ENCODE measurements at regions not wholly inside any gene's neighbourhood (a gene's known extent, or its start where the extent isn't known, plus 50 kb on each side); places are given as distances from the start of the nearest gene placed in this dataset.
"Not testable (repeated sequence)": the region's sequence is repeated elsewhere in the genome, so short reads cannot be mapped to it uniquely, and the experiment has no call there.

- Histone ChIP-seq H3K9me3 (no peaks in the 10 kb centered on the region), H3K4me1 (no peaks in the 10 kb centered on the region), H3K27me3 (replicated peaks; ENCODE audit: control insufficient read depth, insufficient read depth, low read length) (no peaks in the 10 kb centered on the region), H3K36me3 (ENCODE audit: control insufficient read depth, insufficient read depth, low read length) (no peaks in the 10 kb centered on the region), H3K4me3 (ENCODE audit: low read depth, low read length) (no peak overlapping the region)
- DNase-seq, result no peak
- Mint-ChIP-seq H3K9me3 (ENCODE audit: unreplicated experiment) (no peaks in the 10 kb centered on the region), H3K4me3 (ENCODE audit: unreplicated experiment) (no peak overlapping the region), H3K27ac (ENCODE audit: unreplicated experiment) (no peak overlapping the region), H3K27me3 (ENCODE audit: insufficient read depth, unreplicated experiment) (peaks cover 9% of the 10 kb centered on the region), H3K4me1 (ENCODE audit: low read depth, unreplicated experiment) (no peaks in the 10 kb centered on the region), H3K36me3 (ENCODE audit: insufficient read depth, unreplicated experiment) (no peaks in the 10 kb centered on the region)
- ChIA-PET POLR2A (no interaction called here), CTCF (no interaction called here)
- TF ChIP-seq, protein P1, sequence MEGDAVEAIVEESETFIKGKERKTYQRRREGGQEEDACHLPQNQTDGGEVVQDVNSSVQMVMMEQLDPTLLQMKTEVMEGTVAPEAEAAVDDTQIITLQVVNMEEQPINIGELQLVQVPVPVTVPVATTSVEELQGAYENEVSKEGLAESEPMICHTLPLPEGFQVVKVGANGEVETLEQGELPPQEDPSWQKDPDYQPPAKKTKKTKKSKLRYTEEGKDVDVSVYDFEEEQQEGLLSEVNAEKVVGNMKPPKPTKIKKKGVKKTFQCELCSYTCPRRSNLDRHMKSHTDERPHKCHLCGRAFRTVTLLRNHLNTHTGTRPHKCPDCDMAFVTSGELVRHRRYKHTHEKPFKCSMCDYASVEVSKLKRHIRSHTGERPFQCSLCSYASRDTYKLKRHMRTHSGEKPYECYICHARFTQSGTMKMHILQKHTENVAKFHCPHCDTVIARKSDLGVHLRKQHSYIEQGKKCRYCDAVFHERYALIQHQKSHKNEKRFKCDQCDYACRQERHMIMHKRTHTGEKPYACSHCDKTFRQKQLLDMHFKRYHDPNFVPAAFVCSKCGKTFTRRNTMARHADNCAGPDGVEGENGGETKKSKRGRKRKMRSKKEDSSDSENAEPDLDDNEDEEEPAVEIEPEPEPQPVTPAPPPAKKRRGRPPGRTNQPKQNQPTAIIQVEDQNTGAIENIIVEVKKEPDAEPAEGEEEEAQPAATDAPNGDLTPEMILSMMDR (IDR thresholded peaks at IDR 0.05; ENCODE audit: insufficient read depth in 1 of 2, low read depth in 1 of 2, low read length in 1 of 2, severe bottlenecking in 1 of 2, unreplicated experiment in 1 of 2), result no peak
- no TSS peak for BruUV-seq (replicated peaks)
- intact Hi-C loops (cut with micrococcal nuclease; ENCODE audit: unreplicated experiment), result loop anchor here (10.0 kb wide), 1 partner anchor 89 kb away; no protein-coding TSS in a partner anchor
Observed at GRCh38 chr21:27033471-27033870, 66.6 kb upstream of the ADAMTS5 start.

DNA sequence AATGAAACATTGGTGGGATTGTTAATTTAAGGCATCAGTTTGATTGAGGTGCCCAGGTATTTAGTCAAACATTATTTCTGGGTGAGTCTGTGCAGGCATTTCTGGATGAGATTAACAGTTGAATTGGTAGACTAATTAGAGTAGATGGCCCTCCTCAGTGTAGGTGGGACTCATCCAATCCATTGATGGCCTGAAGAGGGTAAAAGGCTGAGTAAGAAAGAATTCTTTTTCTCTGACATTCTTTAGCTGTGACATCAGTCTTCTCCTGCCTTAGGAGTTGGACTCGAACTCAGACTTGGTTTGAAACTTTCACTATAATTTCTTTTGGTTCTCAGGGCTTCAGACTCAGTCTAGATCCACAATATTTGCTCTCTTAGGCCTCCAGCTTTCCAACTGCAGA lies 59.6 kb upstream of the ADAMTS5 start:
- Mint-ChIP-seq H3K27me3 (ENCODE audit: insufficient read depth, unreplicated experiment) (no peaks in the 10 kb centered on the region), H3K4me3 (ENCODE audit: unreplicated experiment) (no peak overlapping the region), H3K4me1 (ENCODE audit: low read depth, unreplicated experiment) (no peaks in the 10 kb centered on the region), H3K27ac (ENCODE audit: unreplicated experiment) (no peak overlapping the region), H3K9me3 (ENCODE audit: unreplicated experiment) (no peaks in the 10 kb centered on the region), H3K36me3 (ENCODE audit: insufficient read depth, unreplicated experiment) (no peaks in the 10 kb centered on the region)
- no peak for DNase-seq
- Histone ChIP-seq H3K4me3 (ENCODE audit: low read depth, low read length) (no peak overlapping the region), H3K9me3 (no peaks in the 10 kb centered on the region; the same call in 1 of the 2 replicates), H3K27me3 (replicated peaks; ENCODE audit: control insufficient read depth, insufficient read depth, low read length) (no peaks in the 10 kb centered on the region), H3K36me3 (ENCODE audit: control insufficient read depth, insufficient read depth, low read length) (no peaks in the 10 kb centered on the region), H3K4me1 (no peaks in the 10 kb centered on the region)
- no TSS peak for BruUV-seq (replicated peaks)
- TF ChIP-seq, protein P1 (IDR thresholded peaks at IDR 0.05; ENCODE audit: insufficient read depth in 1 of 2, low read depth in 1 of 2, low read length in 1 of 2, severe bottlenecking in 1 of 2, unreplicated experiment in 1 of 2), result no peak
- POLR2A ChIA-PET, result no interaction called here
- CTCF ChIA-PET, result no interaction called here
- intact Hi-C loops (cut with micrococcal nuclease; ENCODE audit: unreplicated experiment), result no loop called here

GRCh38 chr21:27025708-27026107 lies 58.8 kb upstream of the ADAMTS5 start:
- H3K36me3 ChIP-seq (ENCODE audit: control insufficient read depth, insufficient read depth, low read length); H3K27ac Mint-ChIP-seq (ENCODE audit: unreplicated experiment); H3K27me3 Mint-ChIP-seq (ENCODE audit: insufficient read depth, unreplicated experiment); H3K4me1 ChIP-seq; H3K9me3 ChIP-seq; DNase-seq; H3K4me3 ChIP-seq (ENCODE audit: low read depth, low read length); BruUV-seq (replicated peaks); H3K9me3 Mint-ChIP-seq (ENCODE audit: unreplicated experiment); H3K4me3 Mint-ChIP-seq (ENCODE audit: unreplicated experiment); H3K36me3 Mint-ChIP-seq (ENCODE audit: insufficient read depth, unreplicated experiment); intact Hi-C loops (cut with micrococcal nuclease; ENCODE audit: unreplicated experiment); CTCF ChIA-PET; POLR2A ChIA-PET; H3K27me3 ChIP-seq (replicated peaks; ENCODE audit: control insufficient read depth, insufficient read depth, low read length); H3K4me1 Mint-ChIP-seq (ENCODE audit: low read depth, unreplicated experiment): not testable (repeated sequence)

- no peaks in the 10 kb centered on the region for H3K4me1 ChIP-seq
- CTCF ChIA-PET, result no interaction called here
- BruUV-seq (replicated peaks), result no TSS peak
- H3K36me3 ChIP-seq (ENCODE audit: control insufficient read depth, insufficient read depth, low read length), result no peaks in the 10 kb centered on the region
- intact Hi-C loops (cut with micrococcal nuclease; ENCODE audit: unreplicated experiment), result no loop called here
- no peak overlapping the region for H3K4me3 Mint-ChIP-seq (ENCODE audit: unreplicated experiment)
- no peaks in the 10 kb centered on the region for H3K27me3 Mint-ChIP-seq (ENCODE audit: insufficient read depth, unreplicated experiment)
- H3K36me3 Mint-ChIP-seq (ENCODE audit: insufficient read depth, unreplicated experiment), result no peaks in the 10 kb centered on the region
- H3K9me3 Mint-ChIP-seq (ENCODE audit: unreplicated experiment), result no peaks in the 10 kb centered on the region
- H3K4me1 Mint-ChIP-seq (ENCODE audit: low read depth, unreplicated experiment), result no peaks in the 10 kb centered on the region
- no peaks in the 10 kb centered on the region for H3K27me3 ChIP-seq (replicated peaks; ENCODE audit: control insufficient read depth, insufficient read depth, low read length)
- no peak for DNase-seq
- no peak overlapping the region for H3K4me3 ChIP-seq (ENCODE audit: low read depth, low read length)
- POLR2A ChIA-PET, result no interaction called here
- TF ChIP-seq, protein P1 (IDR thresholded peaks at IDR 0.05; ENCODE audit: insufficient read depth in 1 of 2, low read depth in 1 of 2, low read length in 1 of 2, severe bottlenecking in 1 of 2, unreplicated experiment in 1 of 2), result no peak
- H3K9me3 ChIP-seq, result no peaks in the 10 kb centered on the region; the same call in 1 of the 2 replicates
- no peak overlapping the region for H3K27ac Mint-ChIP-seq (ENCODE audit: unreplicated experiment)
Observed at GRCh38 chr21:27024971-27025370, 58.1 kb upstream of the ADAMTS5 start.

Data from Caco-2 (cell line).